Epithelial cell of proximal tubule (primary cell): ENCODE measurements at regions not wholly inside any gene's neighbourhood (a gene's known extent, or its start where the extent isn't known, plus 50 kb on each side); places are given as distances from the start of the nearest gene placed in this dataset.
A peak's percentile ranks its signal among the peaks of the same experiment; 100 is the strongest.

Experiments
- DNase-seq: peaks from one replicate; pipeline ENCODE4 v3.0.0-alpha.2; 2011; ENCODE audit warnings: low read depth
- H3K4me3 ChIP-seq: 2 replicates; pipeline ENCODE4 v1.5.1; 2011; ENCODE audit warnings: low read depth, mild to moderate bottlenecking, low read length
- CTCF ChIP-seq: conservative IDR thresholded peaks from 2 replicates; pipeline ENCODE4 v1.5.1; 2012; ENCODE audit warnings: low read depth, mild to moderate bottlenecking, low read length

GRCh38 chr7:17056491-17057142, 174.8 kb upstream of the AGR3 start:
- H3K4me3 ChIP-seq, result no peak overlapping the region
- DNase-seq, result no peak
- TF ChIP-seq CTCF, result no peak

- no peak overlapping the region for H3K4me3 ChIP-seq
- no peak for TF ChIP-seq CTCF
- DNase-seq, result no peak
Observed at GRCh38 chr7:17057143-17057509, 175.3 kb upstream of the AGR3 start.

GRCh38 chr7:17058568-17058967, 176.8 kb upstream of the AGR3 start:
- no peak for TF ChIP-seq CTCF
- no peak overlapping the region for H3K4me3 ChIP-seq
- DNase-seq, result no peak

GRCh38 chr7:17060051-17060450, 178.3 kb upstream of the AGR3 start:
- no peak for DNase-seq
- no peak for TF ChIP-seq CTCF
- H3K4me3 ChIP-seq, result no peak overlapping the region

DNA sequence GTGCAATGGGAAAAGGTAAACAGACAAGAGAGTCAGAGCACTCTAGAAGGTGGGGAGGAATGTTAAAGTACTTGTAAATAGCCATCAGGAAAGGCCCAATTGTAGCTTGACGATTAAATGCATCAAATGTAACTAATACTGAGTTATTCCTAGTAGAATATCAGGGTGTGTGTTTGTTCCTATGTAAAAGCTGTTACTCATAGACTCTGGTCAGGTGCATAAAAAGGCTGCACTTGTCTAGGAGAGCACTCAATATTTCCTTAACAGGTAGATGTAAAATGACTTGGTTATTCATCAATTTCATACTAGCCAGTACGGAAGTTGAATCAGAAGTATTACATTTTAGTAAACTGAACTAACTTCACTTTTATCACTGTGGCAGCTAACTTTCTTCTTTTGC, 179.7 kb upstream of the AGR3 start:
- TF ChIP-seq CTCF, result no peak
- DNase-seq, result no peak
- H3K4me3 ChIP-seq, result no peak overlapping the region

DNA sequence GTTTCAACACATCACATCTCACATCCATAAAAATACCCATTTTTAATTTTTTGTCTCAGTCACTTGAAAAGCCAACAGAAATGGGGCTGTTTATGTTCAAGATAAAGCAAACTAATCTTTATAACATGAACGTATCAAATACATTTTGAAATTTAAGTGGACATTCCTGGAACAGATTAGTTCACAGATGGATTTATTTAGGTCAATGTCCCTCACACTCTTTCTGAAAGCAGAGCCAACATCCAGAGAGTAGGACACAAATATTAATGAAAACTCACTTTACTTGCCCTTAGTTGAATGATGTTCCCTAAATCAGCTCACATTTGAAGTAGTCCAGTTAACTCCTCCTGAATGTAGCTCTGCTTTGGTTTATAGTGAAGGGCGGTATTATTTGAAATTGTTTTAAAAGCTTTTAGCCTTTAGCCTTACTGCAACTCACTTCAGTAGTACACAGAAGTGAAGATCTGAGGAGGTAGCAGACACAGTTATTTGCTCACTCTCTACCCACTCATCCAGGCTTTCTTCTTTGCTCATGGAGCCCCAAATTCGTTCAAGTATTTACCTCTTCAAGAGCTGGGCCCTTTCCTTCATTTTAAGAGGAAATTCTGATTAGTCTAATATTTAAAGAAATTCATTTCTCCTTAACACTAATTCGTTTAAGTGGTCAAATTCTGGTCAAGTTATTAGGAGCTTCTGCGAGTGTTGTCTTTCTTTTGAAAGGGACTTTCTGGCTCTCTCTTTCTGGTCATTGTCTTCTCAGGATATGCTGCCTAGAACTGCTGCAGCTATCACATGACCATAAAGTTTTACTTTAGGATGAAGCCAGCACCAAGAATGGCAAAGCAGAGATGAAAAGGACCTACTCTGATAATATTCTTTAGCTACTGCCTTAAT, 180.6 kb upstream of the AGR3 start:
- no peak overlapping the region for H3K4me3 ChIP-seq
- no peak for DNase-seq
- no peak for TF ChIP-seq CTCF

DNA sequence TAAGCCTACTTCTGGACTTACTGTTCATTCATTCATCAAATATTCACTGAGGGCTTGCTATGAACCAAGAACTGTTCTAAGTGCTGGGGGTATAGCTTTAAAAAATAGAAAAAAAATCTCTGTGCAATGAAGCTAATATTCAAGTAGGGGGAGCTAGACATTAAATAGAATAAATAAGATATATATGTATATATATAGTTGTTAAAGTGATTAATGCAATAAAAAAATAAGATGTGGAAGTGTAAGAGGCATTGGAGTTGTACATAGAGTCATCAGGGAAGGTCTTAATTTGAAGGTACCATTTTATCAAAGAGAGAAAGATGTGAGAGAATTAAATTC, 181.2 kb upstream of the AGR3 start:
- peak; percentile 28 for TF ChIP-seq CTCF
- H3K4me3 ChIP-seq, result no peak overlapping the region
- DNase-seq, result no peak
